CD4-positive, alpha-beta memory T cell (primary cell): ENCODE measurements at regions not wholly inside any gene's neighbourhood (a gene's known extent, or its start where the extent isn't known, plus 50 kb on each side); places are given as distances from the start of the nearest gene placed in this dataset.

Experiments used
- CTCF ChIA-PET: fragments of 350-600 bp; sonication (Branson Sonifier 250); formaldehyde crosslinking; loops from one replicate; lab custom pipeline; 2021; ENCODE audit warnings: inconsistent platforms; ENCODE audit not compliant: partially characterized antibody; lab: Charles Lee
- POLR2A ChIA-PET: fragments of 350-600 bp; sonication (Branson Sonifier 250); formaldehyde crosslinking; loops from one replicate; lab custom pipeline; 2021; ENCODE audit not compliant: partially characterized antibody; lab: Charles Lee
- DNase-seq, 5 donors: peaks; one replicate each; pipeline versions ENCODE4 v3.0.0 to v3.0.0-alpha.2; 2020 to 2022; ENCODE audit warnings: mixed read lengths in 1 of 5
- H3K27ac ChIP-seq: one replicate; pipeline ENCODE4 v1.7.0; 2013; ENCODE audit warnings: low read depth, low read length
- H3K27me3 ChIP-seq: 2 replicates; pipeline ENCODE4 v1.7.0; 2013; ENCODE audit warnings: mild to moderate bottlenecking, low read length, moderate library complexity; ENCODE audit not compliant: insufficient read depth
- H3K36me3 ChIP-seq: 2 replicates; pipeline ENCODE4 v1.7.0; 2013; ENCODE audit warnings: mild to moderate bottlenecking, low read length, moderate library complexity; ENCODE audit not compliant: insufficient read depth
- H3K4me1 ChIP-seq: 2 replicates; pipeline ENCODE4 v1.7.0; 2013; ENCODE audit warnings: mild to moderate bottlenecking, low read length, moderate library complexity; ENCODE audit not compliant: insufficient read depth
- H3K4me3 ChIP-seq, 2 donors: one replicate each; pipeline ENCODE4 v1.7.0; 2013; ENCODE audit warnings: low read length in 2 of 2, mild to moderate bottlenecking in 1 of 2
- H3K9me3 ChIP-seq, 2 donors: one replicate each; pipeline ENCODE4 v1.7.0; 2013; ENCODE audit warnings: low read length in 2 of 2, control low read depth in 1 of 2; ENCODE audit not compliant: control insufficient read depth in 1 of 2
- H3K27ac Mint-ChIP-seq, 7 donors: one replicate each; pipeline ENCODE4 v1.8.0; 2020 to 2021; ENCODE audit warnings: mixed read lengths in 7 of 7, mild to moderate bottlenecking in 6 of 7, inconsistent platforms in 3 of 7, moderate library complexity in 3 of 7
- H3K27me3 Mint-ChIP-seq, 2 donors: one replicate each; pipeline ENCODE4 v1.8.0; 2020 to 2021; ENCODE audit warnings: mixed read lengths in 2 of 2
- H3K36me3 Mint-ChIP-seq, 2 donors: one replicate each; pipeline ENCODE4 v1.8.0; 2020 to 2021; ENCODE audit warnings: mixed read lengths in 2 of 2, inconsistent platforms in 1 of 2, mild to moderate bottlenecking in 1 of 2
- H3K4me1 Mint-ChIP-seq, 4 donors: one replicate each; pipeline ENCODE4 v1.8.0; 2020 to 2021; ENCODE audit warnings: mixed read lengths in 4 of 4, mild to moderate bottlenecking in 1 of 4
- H3K4me3 Mint-ChIP-seq, 8 donors: one replicate each; pipeline ENCODE4 v1.8.0; 2020 to 2021; ENCODE audit warnings: mixed read lengths in 8 of 8, mild to moderate bottlenecking in 7 of 8, moderate library complexity in 6 of 8, inconsistent platforms in 3 of 8
- H3K9me3 Mint-ChIP-seq, 8 donors: one replicate each; pipeline ENCODE4 v1.8.0; 2020 to 2021; ENCODE audit warnings: mixed read lengths in 8 of 8, mild to moderate bottlenecking in 5 of 8, inconsistent platforms in 3 of 8, moderate library complexity in 1 of 8
- intact Hi-C: fragments of 100-400 bp; cut with micrococcal nuclease; formaldehyde crosslinking; loops from one replicate; pipeline ENCODE4 v1.15.1; 2023

DNA sequence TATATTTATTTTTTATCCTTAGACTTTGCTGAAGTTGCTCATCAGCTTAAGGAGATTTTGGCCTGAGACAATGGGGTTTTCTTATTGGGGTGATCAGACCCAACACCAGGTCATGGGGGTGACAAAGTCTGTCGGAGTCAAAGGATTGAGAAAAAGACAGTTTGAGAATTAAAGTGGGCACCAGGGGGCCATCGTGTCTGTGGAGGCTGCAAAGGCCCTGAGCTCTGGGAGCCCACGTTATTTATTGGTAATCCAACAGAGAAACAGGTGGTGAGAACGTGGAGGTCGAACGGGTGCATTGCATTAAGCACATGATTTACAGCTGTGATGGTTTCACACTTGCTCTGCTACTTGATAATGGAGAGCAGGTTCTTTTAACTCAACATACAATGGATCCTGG, 102.5 kb upstream of the CDH10 start:
- intact Hi-C loops = no loop called here
- CTCF ChIA-PET = no interaction called here

DNA sequence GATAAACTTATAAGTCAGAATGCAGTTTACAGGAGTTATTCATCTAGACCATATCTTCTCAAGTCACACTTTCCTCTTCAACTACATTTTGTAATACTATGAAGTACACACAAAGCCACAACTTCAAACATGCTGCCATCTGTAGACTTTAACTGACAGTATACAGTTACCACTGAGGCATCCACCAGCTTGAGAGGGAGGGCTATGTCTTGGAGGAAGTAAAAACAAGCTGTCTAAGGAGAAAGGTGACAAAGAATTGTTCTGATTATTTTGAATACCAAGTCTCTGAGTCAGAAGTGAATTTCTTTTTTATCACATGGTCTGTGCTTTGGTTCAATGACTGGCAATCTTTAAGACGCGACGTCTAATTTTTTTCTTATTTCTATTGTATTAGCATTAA, 97.6 kb upstream of the CDH10 start:
- Mint-ChIP-seq H3K9me3 (peaks cover 1 to 30% (median 16%) of the 10 kb centered on the region in 8 donors), H3K27me3 (no peaks in the 10 kb centered on the region), H3K36me3 (no peaks in the 10 kb centered on the region), H3K4me1 (no peaks in the 10 kb centered on the region), H3K4me3 (no peak overlapping the region), H3K27ac (no peak overlapping the region)
- Histone ChIP-seq H3K4me3 (no peak overlapping the region), H3K4me1 (no peaks in the 10 kb centered on the region), H3K9me3 (no peaks in the 10 kb centered on the region), H3K27me3 (no peaks in the 10 kb centered on the region), H3K36me3 (no peaks in the 10 kb centered on the region), H3K27ac (no peak overlapping the region)
- no peak for DNase-seq
- CTCF ChIA-PET = no interaction called here
- POLR2A ChIA-PET = no interaction called here
- intact Hi-C loops = no loop called here

More for the DNA sequence above, 102.5 kb upstream of the CDH10 start:
- Histone ChIP-seq H3K36me3 (no peaks in the 10 kb centered on the region), H3K4me1 (no peaks in the 10 kb centered on the region), H3K4me3 (no peak overlapping the region), H3K9me3 (no peaks in the 10 kb centered on the region), H3K27me3 (no peaks in the 10 kb centered on the region), H3K27ac (no peak overlapping the region)
- H3K9me3 Mint-ChIP-seq = peaks cover 0 to 32% (median 15%) of the 10 kb centered on the region in 8 donors
- H3K27ac Mint-ChIP-seq = no peak overlapping the region
- H3K4me3 Mint-ChIP-seq = no peak overlapping the region
- no peaks in the 10 kb centered on the region for H3K27me3 Mint-ChIP-seq
- no peaks in the 10 kb centered on the region for H3K4me1 Mint-ChIP-seq
- POLR2A ChIA-PET = no interaction called here
- H3K36me3 Mint-ChIP-seq = no peaks in the 10 kb centered on the region
- no peak for DNase-seq

DNA sequence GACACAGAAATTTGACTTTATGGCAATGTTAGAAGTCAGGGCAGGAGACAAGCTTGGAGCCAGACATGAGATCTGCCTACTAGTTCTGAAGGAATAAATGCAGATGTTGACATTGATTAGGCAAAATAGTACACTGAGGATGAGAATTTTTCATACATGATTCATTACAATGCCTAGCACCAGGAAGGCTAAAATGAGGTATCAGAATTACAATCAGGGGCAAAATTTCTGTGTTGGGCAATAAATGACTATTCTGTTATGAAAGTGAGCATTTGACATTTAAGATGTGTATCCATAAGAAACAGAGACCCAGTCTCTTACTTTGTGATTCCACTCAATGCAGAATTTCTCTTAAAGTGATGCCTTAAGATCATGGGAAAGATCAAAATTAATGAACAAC, 92.4 kb upstream of the CDH10 start:
- CTCF ChIA-PET = no interaction called here
- POLR2A ChIA-PET = no interaction called here

DNA sequence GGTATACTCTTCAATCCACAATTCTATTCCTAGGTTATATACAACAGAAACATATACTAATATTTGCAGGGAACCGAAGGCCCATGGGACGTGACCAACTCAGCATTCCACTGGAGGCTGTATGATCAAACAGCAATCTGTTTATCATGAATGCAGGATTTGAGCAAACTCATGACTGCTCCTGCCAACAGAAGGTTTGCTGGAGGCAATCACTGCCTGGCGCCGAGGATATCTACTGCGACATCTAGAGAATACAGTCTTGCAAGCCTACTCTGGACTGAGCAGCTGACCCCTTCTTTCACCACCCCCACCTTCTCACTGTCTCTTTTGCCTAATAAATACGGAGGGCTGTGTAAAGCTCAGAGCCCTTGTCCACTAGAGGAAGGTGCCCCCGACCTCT, 90.5 kb upstream of the CDH10 start:
- no peak for DNase-seq
- H3K27ac Mint-ChIP-seq = no peak overlapping the region
- Histone ChIP-seq H3K9me3 (no peaks in the 10 kb centered on the region), H3K4me3 (no peak overlapping the region), H3K27ac (no peak overlapping the region), H3K36me3 (no peaks in the 10 kb centered on the region), H3K4me1 (no peaks in the 10 kb centered on the region), H3K27me3 (no peaks in the 10 kb centered on the region)
- intact Hi-C loops = no loop called here
- no peak overlapping the region for H3K4me3 Mint-ChIP-seq
- CTCF ChIA-PET = no interaction called here
- POLR2A ChIA-PET = no interaction called here
- no peaks in the 10 kb centered on the region for H3K4me1 Mint-ChIP-seq
- H3K9me3 Mint-ChIP-seq = peaks cover 3 to 23% (median 16%) of the 10 kb centered on the region in 8 donors
- no peaks in the 10 kb centered on the region for H3K36me3 Mint-ChIP-seq
- H3K27me3 Mint-ChIP-seq = no peaks in the 10 kb centered on the region

More for the DNA sequence above, 92.4 kb upstream of the CDH10 start:
- Histone ChIP-seq H3K9me3 (no peaks in the 10 kb centered on the region), H3K36me3 (no peaks in the 10 kb centered on the region), H3K4me1 (no peaks in the 10 kb centered on the region), H3K27me3 (no peaks in the 10 kb centered on the region), H3K4me3 (no peak overlapping the region), H3K27ac (no peak overlapping the region)
- Mint-ChIP-seq H3K9me3 (peaks cover 3 to 27% (median 20%) of the 10 kb centered on the region in 8 donors), H3K36me3 (no peaks in the 10 kb centered on the region), H3K4me3 (no peak overlapping the region), H3K27me3 (no peaks in the 10 kb centered on the region), H3K27ac (no peak overlapping the region), H3K4me1 (no peaks in the 10 kb centered on the region)
- intact Hi-C loops = no loop called here
- DNase-seq = no peak

DNA sequence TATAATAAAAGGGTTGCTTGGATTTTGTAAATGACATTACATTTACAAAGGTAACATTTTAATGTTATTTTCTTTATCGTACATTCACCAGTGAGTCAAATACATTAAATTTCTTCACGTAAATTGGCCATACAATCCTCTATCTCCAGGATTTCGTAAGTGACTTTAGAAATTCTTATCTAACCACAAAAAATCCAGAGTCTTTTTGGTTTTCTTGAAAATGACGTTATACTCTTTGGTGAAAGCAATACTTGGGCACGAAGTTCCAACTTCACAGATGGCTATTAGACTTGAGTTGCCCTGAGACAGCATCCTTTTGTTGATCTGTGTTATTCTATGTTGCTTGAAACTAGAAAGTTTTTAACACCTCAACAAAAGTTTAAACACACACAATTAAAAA, 87.4 kb upstream of the CDH10 start:
- no peaks in the 10 kb centered on the region for H3K36me3 Mint-ChIP-seq
- peaks cover 0 to 35% (median 19%) of the 10 kb centered on the region in 8 donors for H3K9me3 Mint-ChIP-seq
- DNase-seq = no peak
- ChIA-PET POLR2A (no interaction called here), CTCF (no interaction called here)
- Histone ChIP-seq H3K4me3 (no peak overlapping the region), H3K36me3 (no peaks in the 10 kb centered on the region), H3K27me3 (no peaks in the 10 kb centered on the region), H3K27ac (no peak overlapping the region), H3K4me1 (no peaks in the 10 kb centered on the region), H3K9me3 (no peaks in the 10 kb centered on the region)
- no peak overlapping the region for H3K27ac Mint-ChIP-seq
- H3K4me3 Mint-ChIP-seq = no peak overlapping the region
- intact Hi-C loops = no loop called here
- no peaks in the 10 kb centered on the region for H3K4me1 Mint-ChIP-seq
- H3K27me3 Mint-ChIP-seq = no peaks in the 10 kb centered on the region

DNA sequence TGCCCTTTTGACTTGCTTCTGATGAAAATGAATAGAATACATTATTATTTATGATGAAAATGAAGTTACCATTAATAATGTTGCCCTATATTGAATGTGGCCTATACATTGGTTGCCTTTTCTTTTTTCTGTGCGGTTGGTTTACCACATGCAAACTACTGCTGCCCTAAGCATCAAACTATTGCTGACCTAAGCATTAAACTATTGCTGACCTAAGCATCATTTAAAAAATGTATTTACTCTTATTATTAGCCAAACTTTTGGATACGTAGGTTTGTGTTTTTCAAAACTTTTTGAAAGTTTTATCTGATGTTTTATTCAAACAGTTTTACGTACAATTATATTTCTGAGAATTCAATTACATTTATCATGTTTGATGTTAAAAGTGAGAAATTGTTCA, 76.0 kb upstream of the CDH10 start:
- Histone ChIP-seq H3K4me3 (no peak overlapping the region), H3K27me3 (no peaks in the 10 kb centered on the region), H3K9me3 (no peaks in the 10 kb centered on the region), H3K27ac (no peak overlapping the region), H3K36me3 (no peaks in the 10 kb centered on the region), H3K4me1 (no peaks in the 10 kb centered on the region)
- peaks cover 0 to 14% (median 6%) of the 10 kb centered on the region in 8 donors for H3K9me3 Mint-ChIP-seq
- no peak overlapping the region for H3K27ac Mint-ChIP-seq
- no peaks in the 10 kb centered on the region for H3K4me1 Mint-ChIP-seq
- no peak for DNase-seq
- ChIA-PET CTCF (no interaction called here), POLR2A (no interaction called here)
- no peak overlapping the region for H3K4me3 Mint-ChIP-seq
- no peaks in the 10 kb centered on the region for H3K36me3 Mint-ChIP-seq
- no peaks in the 10 kb centered on the region for H3K27me3 Mint-ChIP-seq
- intact Hi-C loops = no loop called here

DNA sequence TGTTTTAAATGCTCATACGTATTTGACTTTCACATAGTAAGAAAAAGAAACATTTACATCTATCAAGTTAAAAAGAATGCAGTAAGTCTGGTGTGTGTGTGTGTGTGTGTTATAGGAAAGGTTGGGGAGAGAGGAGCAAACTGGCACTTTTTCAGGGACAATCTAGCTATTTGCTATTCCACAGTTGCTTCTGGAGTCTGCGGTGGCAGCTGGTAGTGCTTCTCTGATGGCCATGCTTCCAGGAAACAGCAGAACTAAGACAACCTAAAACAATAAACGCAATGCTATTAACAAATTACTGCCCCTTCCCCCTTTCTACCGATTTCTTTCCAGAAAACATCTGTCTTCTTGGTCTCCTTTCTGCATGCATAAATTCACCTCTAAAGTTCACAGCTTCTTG, 70.0 kb upstream of the CDH10 start:
- Mint-ChIP-seq H3K27me3 (no peaks in the 10 kb centered on the region), H3K36me3 (no peaks in the 10 kb centered on the region), H3K27ac (no peak overlapping the region), H3K4me3 (no peak overlapping the region), H3K4me1 (no peaks in the 10 kb centered on the region), H3K9me3 (peaks cover 0 to 13% (median 6%) of the 10 kb centered on the region in 8 donors)
- no peaks in the 10 kb centered on the region for H3K4me1 ChIP-seq
- no peaks in the 10 kb centered on the region for H3K36me3 ChIP-seq
- no peak overlapping the region for H3K4me3 ChIP-seq
- ChIA-PET CTCF (no interaction called here), POLR2A (no interaction called here)
- no peaks in the 10 kb centered on the region for H3K27me3 ChIP-seq
- no peak overlapping the region for H3K27ac ChIP-seq
- intact Hi-C loops = no loop called here
- no peak for DNase-seq
- H3K9me3 ChIP-seq = no peaks in the 10 kb centered on the region

DNA sequence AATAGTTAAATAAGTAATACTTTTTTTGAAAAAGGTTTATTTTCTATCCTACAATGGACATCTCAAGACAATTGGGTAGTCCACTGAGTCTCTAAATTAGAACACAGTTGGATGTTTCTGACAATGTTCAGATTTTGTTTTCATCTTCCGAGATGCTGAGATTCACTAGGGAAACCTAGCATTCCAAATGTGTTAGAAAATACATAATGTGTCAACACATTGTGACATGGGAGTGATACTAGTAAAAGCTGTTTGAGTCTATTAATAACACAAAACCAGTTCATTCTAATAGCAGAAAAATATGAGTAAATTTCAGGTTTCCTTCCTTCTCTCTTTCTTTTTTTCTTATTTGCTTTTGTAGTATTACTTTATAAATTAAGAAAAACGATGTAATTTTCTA, 68.2 kb upstream of the CDH10 start:
- CTCF ChIA-PET = no interaction called here
- H3K4me1 ChIP-seq = no peaks in the 10 kb centered on the region
- no peaks in the 10 kb centered on the region for H3K27me3 Mint-ChIP-seq

More for the DNA sequence above, 68.2 kb upstream of the CDH10 start:
- Histone ChIP-seq H3K4me3 (no peak overlapping the region), H3K36me3 (no peaks in the 10 kb centered on the region), H3K9me3 (no peaks in the 10 kb centered on the region), H3K27ac (no peak overlapping the region), H3K27me3 (no peaks in the 10 kb centered on the region)
- H3K4me3 Mint-ChIP-seq = no peak overlapping the region
- H3K4me1 Mint-ChIP-seq = no peaks in the 10 kb centered on the region
- H3K36me3 Mint-ChIP-seq = no peaks in the 10 kb centered on the region
- intact Hi-C loops = no loop called here
- peaks cover 0 to 12% (median 6%) of the 10 kb centered on the region in 8 donors for H3K9me3 Mint-ChIP-seq
- no peak for DNase-seq
- POLR2A ChIA-PET = no interaction called here
- no peak overlapping the region for H3K27ac Mint-ChIP-seq
